ENCODE measurements at regions not wholly inside any gene's neighbourhood (a gene's known extent, or its start where the extent isn't known, plus 50 kb on each side); places are given as distances from the start of the nearest gene placed in this dataset.

DNA sequence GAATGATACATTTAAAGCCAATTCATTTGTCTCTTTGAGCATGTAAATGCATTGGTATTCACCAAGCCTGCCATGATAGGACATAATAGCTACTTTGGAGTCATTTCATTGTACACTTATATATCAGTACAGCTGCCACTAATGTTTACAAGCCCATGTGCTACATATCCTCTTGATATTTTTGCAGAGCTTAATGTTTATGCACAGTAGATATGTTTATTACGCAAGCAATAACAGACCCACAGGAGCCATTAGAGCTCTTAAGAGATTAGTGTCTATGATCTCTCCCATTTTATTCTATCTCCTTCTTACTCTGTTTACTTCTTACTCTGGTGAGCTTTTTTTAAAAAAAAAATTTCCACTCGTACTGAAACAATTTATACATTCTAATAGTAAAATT is 1132.1 kb upstream of the ZEB2 start:
- H3K4me2 ChIP-seq (ENCODE audit: low read length), result no peak overlapping the region
- intact Hi-C loops (cut with micrococcal nuclease), result no loop called here
- H3K9ac ChIP-seq (ENCODE audit: low read length), result no peak overlapping the region
- no peaks in the 10 kb centered on the region for H3F3A ChIP-seq (ENCODE audit: low read length, unreplicated experiment)
- no peak overlapping the region for H3K27ac ChIP-seq (ENCODE audit: low read length)
- H2AFZ ChIP-seq (ENCODE audit: low read length), result no peak overlapping the region
- H3K4me1 ChIP-seq (ENCODE audit: insufficient read depth, low read length), result peaks cover 11% of the 10 kb centered on the region; the same call in 1 of the 2 replicates
- H3K36me3 ChIP-seq (ENCODE audit: low read depth, low read length), result no peaks in the 10 kb centered on the region
- H3K9me3 ChIP-seq (ENCODE audit: low read length), result no peaks in the 10 kb centered on the region
- DNase-seq (no peak), ATAC-seq (no peak)
- ChIA-PET POLR2A (ENCODE audit: unreplicated experiment) (no interaction called here), CTCF (no interaction called here)
- no peaks in the 10 kb centered on the region for H4K20me1 ChIP-seq (ENCODE audit: low read length)
- no peak overlapping the region for H3K4me3 ChIP-seq (ENCODE audit: low read length)
- no peaks in the 10 kb centered on the region for H3K79me2 ChIP-seq (ENCODE audit: low read length)
- H3K9me2 ChIP-seq (replicated peaks; ENCODE audit: low read length), result no peaks in the 10 kb centered on the region
- H3K27me3 ChIP-seq (ENCODE audit: low read length), result no peaks in the 10 kb centered on the region
- BruUV-seq (replicated peaks), result no TSS peak
- TF ChIP-seq, protein P1, sequence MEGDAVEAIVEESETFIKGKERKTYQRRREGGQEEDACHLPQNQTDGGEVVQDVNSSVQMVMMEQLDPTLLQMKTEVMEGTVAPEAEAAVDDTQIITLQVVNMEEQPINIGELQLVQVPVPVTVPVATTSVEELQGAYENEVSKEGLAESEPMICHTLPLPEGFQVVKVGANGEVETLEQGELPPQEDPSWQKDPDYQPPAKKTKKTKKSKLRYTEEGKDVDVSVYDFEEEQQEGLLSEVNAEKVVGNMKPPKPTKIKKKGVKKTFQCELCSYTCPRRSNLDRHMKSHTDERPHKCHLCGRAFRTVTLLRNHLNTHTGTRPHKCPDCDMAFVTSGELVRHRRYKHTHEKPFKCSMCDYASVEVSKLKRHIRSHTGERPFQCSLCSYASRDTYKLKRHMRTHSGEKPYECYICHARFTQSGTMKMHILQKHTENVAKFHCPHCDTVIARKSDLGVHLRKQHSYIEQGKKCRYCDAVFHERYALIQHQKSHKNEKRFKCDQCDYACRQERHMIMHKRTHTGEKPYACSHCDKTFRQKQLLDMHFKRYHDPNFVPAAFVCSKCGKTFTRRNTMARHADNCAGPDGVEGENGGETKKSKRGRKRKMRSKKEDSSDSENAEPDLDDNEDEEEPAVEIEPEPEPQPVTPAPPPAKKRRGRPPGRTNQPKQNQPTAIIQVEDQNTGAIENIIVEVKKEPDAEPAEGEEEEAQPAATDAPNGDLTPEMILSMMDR (conservative IDR thresholded peaks at IDR 0.05; ENCODE audit: low read depth, low read length), result no peak
- no peak for TF ChIP-seq EZH2 (IDR thresholded peaks at IDR 0.05; ENCODE audit: low read length, unreplicated experiment)
- TF ChIP-seq EZH2phosphoT487 (IDR thresholded peaks at IDR 0.05; ENCODE audit: borderline replicate concordance, low read length), result no peak

DNA sequence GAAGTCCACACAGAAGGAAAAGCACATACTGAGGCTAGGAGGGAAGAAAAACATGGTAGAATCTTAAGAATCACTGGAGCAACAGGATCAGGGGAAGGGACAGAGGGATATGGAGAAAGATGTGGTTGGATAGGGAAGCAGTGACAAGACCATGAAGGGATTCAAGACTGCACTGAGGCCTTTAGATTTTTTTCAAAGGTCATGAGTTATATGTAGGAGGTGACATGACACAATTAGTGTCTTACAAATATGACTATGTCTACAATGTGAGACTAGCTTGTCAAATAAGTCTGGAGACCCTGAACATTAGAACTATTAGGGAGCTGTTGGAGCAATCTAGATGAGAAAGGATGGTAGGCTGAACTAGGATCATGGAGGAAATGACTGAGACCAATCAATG is 1130.3 kb upstream of the ZEB2 start:
- ChIA-PET CTCF (no interaction called here), POLR2A (ENCODE audit: unreplicated experiment) (no interaction called here)
- no peak overlapping the region for H3K4me3 ChIP-seq (ENCODE audit: low read length)
- ATAC-seq (no peak), DNase-seq (no peak)
- H3K27ac ChIP-seq (ENCODE audit: low read length), result no peak overlapping the region
- no TSS peak for BruUV-seq (replicated peaks)
- H3K27me3 ChIP-seq (ENCODE audit: low read length), result no peaks in the 10 kb centered on the region
- no peaks in the 10 kb centered on the region for H3K9me3 ChIP-seq (ENCODE audit: low read length)
- H3K4me1 ChIP-seq (ENCODE audit: insufficient read depth, low read length), result peaks cover 11% of the 10 kb centered on the region; the same call in 1 of the 2 replicates
- H3K36me3 ChIP-seq (ENCODE audit: low read depth, low read length), result no peaks in the 10 kb centered on the region
- no peak overlapping the region for H3K9ac ChIP-seq (ENCODE audit: low read length)
- H4K20me1 ChIP-seq (ENCODE audit: low read length), result no peaks in the 10 kb centered on the region
- H3K79me2 ChIP-seq (ENCODE audit: low read length), result no peaks in the 10 kb centered on the region
- intact Hi-C loops (cut with micrococcal nuclease), result no loop called here
- no peaks in the 10 kb centered on the region for H3F3A ChIP-seq (ENCODE audit: low read length, unreplicated experiment)
- no peak overlapping the region for H2AFZ ChIP-seq (ENCODE audit: low read length)
- no peaks in the 10 kb centered on the region for H3K9me2 ChIP-seq (replicated peaks; ENCODE audit: low read length)
- TF ChIP-seq, protein P1 (conservative IDR thresholded peaks at IDR 0.05; ENCODE audit: low read depth, low read length), result no peak
- TF ChIP-seq EZH2phosphoT487 (IDR thresholded peaks at IDR 0.05; ENCODE audit: borderline replicate concordance, low read length), result no peak
- no peak for TF ChIP-seq EZH2 (IDR thresholded peaks at IDR 0.05; ENCODE audit: low read length, unreplicated experiment)
- no peak overlapping the region for H3K4me2 ChIP-seq (ENCODE audit: low read length)

DNA sequence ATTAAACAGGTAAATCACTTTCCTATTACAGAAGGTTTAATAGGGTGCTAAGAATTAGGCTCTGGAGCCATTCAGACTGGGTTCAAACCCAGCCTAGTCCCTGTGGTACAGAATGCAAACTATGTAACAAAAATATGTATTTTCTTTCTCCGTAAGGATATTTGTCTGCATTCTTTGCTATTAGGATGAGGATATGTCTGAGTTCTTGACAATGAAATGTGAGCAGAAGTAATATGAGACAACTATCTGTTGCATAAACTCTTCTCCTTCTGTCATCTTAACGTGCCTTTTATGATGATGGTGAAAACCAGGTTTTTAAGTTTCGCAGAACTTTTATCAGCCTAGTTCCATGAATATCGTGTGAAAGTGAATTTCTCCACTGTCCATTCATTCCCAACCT is 1129.1 kb upstream of the ZEB2 start:
- no peak overlapping the region for H3K4me2 ChIP-seq (ENCODE audit: low read length)
- no peak for ATAC-seq
- no TSS peak for BruUV-seq (replicated peaks)
- H3K9ac ChIP-seq (ENCODE audit: low read length), result no peak overlapping the region
- H3K27me3 ChIP-seq (ENCODE audit: low read length), result no peaks in the 10 kb centered on the region
- no peak overlapping the region for H3K27ac ChIP-seq (ENCODE audit: low read length)
- DNase-seq, result no peak
- H3K9me3 ChIP-seq (ENCODE audit: low read length), result no peaks in the 10 kb centered on the region
- H3K4me3 ChIP-seq (ENCODE audit: low read length), result no peak overlapping the region
- no peak for TF ChIP-seq EZH2phosphoT487 (IDR thresholded peaks at IDR 0.05; ENCODE audit: borderline replicate concordance, low read length)
- TF ChIP-seq, protein P1 (conservative IDR thresholded peaks at IDR 0.05; ENCODE audit: low read depth, low read length), result no peak
- no peak for TF ChIP-seq EZH2 (IDR thresholded peaks at IDR 0.05; ENCODE audit: low read length, unreplicated experiment)
- ChIA-PET CTCF (no interaction called here), POLR2A (ENCODE audit: unreplicated experiment) (no interaction called here)
- intact Hi-C loops (cut with micrococcal nuclease), result no loop called here
- H2AFZ ChIP-seq (ENCODE audit: low read length), result no peak overlapping the region
- no peaks in the 10 kb centered on the region for H4K20me1 ChIP-seq (ENCODE audit: low read length)
- H3K4me1 ChIP-seq (ENCODE audit: insufficient read depth, low read length), result peaks cover 5% of the 10 kb centered on the region; the same call in 1 of the 2 replicates
- H3F3A ChIP-seq (ENCODE audit: low read length, unreplicated experiment), result no peaks in the 10 kb centered on the region
- no peaks in the 10 kb centered on the region for H3K9me2 ChIP-seq (replicated peaks; ENCODE audit: low read length)
- H3K36me3 ChIP-seq (ENCODE audit: low read depth, low read length), result no peaks in the 10 kb centered on the region
- H3K79me2 ChIP-seq (ENCODE audit: low read length), result no peaks in the 10 kb centered on the region

All from PC-3 (cell line).